HG02870 (cell line): ENCODE measurements at regions not wholly inside any gene's neighbourhood (a gene's known extent, or its start where the extent isn't known, plus 50 kb on each side); places are given as distances from the start of the nearest gene placed in this dataset.

Experiments used
- ATAC-seq: cut with Tn5 transposase; IDR thresholded peaks from one replicate; pipeline ENCODE4 v1.9.1; 2021; ENCODE audit warnings: mild to moderate bottlenecking, moderate library complexity; ENCODE audit not compliant: unreplicated experiment

DNA sequence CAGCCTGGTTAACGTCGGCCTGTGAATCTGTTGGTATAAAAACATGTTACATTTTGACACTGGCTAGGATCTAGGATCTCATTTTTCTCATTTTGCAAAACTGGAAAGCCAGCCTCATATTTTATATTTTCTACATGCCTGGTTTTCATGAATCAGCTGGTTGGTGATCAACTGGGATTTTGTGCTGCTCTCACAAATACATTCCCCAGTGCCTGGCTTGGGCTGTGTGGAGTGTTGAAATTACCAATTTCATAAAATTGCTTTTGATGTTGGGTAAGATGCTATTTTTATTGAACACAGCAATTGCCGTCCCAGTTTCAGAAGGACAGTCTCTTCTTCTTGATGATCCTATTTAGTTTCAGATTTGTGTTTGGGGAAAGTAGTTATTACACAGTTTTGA is 604.3 kb downstream of the TAFA4 start:
- ATAC-seq: no peak

DNA sequence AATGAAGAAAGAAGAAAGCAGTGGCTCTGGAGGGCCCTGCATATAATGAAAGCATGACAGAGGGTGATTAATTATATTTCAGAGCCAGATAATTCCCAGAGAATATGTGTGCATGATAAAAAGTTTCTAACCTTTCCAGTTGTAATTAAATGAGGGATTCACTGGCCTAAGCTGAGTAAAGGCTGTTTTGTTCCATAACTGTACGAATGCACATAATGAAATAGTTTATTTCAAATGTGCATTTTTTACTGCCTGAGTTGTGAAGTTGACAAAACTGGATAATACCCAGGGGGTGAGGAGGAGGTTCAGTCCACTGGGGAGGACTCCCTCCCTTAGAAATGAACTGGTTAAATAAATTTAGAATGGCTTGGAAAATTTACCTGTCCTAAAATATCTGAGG is 616.4 kb downstream of the TAFA4 start:
- no peak for ATAC-seq

DNA sequence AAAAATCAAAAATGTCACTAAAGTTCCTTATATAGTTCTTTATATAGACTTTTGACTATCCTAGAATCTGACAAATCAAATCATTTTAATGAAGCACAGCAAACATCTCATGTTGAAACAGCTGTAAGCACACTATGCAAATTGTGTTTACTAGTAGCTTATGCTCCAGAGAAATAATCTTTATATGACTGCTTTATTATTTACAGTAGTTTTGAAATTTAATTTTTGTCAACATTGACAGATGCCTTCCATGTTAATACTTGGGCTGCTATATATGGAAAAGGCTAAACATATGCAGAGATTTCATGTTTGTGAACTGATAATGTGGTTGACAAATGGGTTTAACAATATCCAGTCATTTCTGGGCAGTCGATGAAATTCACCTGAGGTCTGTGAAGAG is 616.8 kb downstream of the TAFA4 start:
- ATAC-seq: no peak

DNA sequence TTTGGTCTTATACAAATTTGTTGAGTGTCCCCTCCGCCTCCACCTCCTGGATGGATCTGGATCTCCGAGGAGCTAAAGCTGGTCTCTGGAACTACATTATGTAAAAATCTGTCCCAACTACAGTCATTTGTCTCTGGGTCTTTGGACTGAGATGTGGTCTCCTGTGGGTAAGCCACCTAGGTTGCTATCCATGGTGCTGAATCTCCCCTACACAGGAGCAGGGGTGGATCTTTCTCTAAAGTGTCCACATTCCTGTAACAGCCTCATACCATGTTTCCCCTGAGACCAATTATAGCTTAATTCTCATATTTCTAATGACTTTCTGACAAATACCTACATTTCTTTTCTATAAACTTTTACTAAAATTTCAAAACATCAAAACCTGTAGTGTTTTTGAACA is 625.8 kb downstream of the TAFA4 start:
- no peak for ATAC-seq

DNA sequence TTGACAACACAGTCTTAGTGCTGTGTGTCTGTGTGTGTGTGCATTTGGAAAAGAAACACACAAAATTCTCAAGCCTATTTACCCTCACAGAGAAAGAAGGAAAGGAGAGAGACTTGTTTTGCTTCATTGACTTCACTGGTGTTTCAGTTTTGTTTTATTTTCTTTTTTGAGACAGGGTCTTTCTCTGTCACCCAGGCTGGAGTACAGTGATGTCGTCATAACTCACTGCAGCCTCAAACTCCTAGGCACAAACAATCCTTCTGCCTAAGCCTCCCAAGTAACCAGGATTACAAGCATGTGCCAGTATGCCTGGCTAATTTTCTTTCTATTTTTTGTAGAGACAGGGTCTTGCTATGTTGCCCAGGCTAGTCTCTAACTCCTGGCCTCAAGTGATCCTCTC is 636.9 kb downstream of the TAFA4 start:
- ATAC-seq: no peak

DNA sequence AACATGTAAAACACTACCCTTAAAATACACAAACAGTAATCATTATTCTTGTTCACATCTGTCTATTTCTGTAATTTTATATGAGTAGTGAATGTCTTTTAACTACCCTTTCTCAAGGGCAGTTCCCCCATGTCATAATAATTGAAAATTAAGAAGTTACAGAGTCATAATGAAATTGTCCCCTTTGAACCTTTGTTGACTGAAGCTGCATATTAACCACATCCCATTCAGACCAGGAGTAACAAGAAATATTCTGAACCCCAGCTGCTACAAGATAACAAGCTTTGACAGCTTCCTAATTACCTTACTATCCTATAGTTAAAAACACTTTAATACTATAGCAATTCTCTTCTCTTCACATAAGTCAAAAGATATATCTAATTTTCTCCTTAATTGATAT is 635.9 kb upstream of the SUCLG2 start:
- ATAC-seq: no peak

DNA sequence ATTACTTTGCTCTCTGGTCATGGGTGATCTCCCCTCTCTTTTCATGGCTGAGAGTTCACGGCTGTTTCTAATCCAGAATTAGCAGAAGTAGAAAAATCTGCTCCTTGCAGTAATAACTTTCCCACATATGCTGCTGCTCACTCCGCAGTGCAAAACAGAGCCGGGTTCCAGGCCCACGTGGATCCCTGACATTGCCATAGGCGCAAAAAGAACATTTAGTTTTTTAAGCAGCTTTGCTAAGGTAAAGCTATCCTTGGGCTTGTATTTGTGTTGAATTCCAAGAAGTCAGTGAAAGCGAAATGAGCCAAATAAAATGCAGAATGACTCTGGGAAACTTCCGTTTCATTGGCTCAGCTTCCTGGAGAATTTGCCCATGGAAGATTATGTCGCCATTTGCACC is 633.7 kb upstream of the SUCLG2 start:
- ATAC-seq: no peak

DNA sequence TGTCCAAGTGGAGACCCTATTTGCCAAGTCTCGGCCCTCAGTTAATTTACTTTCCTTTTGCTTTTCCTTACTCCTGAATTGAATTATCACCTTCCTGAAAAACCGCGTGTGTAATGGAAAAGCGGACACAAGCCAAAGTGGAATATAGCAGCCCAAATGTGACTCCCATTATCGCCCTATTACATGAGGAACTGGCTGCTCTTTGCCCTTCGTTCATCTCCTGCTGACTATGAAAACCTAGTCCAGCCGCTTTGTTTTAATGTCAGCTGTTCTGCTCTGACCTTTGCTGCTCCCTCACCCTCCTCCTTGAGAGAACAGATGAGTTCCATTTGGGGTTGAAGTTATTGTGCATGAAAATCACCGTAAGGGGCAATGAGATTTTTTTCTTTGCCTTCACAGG is 632.7 kb upstream of the SUCLG2 start:
- no peak for ATAC-seq

DNA sequence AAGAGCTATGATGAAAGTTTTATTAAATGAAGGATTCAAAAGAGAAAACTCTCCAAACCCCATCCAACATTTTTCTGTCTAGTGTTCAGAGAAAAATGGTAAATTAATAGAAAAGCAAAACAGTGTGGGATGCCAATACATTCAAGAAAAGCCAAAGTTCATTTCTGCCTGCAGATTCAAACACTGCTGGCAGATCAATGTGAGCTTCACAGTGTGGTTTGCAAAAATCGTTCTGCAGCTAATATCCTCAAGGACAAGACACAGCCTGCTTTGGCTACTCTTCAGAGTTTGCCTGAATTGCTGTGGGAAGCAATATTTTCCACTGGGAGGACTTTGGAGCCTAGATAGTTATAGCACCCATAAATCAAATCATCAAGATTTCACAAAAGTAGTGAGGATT is 619.9 kb upstream of the SUCLG2 start:
- ATAC-seq: no peak

DNA sequence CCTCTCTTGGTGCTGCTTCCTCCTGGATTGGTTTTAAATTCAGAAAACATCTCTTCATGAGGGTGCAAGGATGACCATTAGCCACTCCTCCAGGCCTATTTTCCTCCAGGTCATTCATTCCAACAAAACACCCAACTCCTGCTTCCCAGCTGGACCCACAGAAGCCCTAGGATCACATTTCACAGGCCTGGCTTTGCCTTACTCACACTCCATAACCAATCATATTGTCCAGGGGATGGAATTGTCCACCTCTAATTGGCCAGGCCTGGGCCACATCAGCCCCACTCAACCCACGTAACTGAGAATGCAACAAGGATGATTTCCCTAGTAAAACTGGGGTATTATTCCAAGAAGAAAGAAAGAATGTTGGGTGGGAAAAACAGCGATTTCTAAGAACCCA is 616.7 kb upstream of the SUCLG2 start:
- ATAC-seq: no peak

DNA sequence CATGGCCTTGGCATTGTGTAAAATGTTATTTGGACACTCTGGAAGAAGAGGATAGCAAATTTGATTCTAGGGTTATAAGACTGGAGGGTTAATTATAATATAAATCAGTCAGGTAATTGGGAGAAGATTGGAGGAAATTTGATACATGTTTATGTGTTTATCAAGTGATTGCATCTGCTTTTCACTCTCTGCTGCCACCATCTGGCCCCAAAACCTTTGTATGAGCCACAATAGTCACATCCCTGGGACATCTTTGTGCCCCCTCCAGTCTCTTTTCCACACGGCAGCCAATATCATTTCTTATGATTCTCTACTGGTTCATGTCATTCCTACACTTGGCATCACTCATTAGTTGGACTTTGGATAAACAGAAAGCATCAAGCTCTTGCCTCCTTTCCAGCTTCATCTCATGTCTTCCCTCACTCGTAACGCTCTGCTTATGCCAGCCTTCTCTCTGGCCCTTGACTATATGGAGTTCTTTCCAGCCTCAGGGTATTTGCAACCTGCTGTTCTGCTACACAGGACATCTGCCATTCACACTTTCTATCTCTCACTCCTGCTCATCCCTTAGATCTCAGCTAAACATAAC is 602.3 kb upstream of the SUCLG2 start:
- no peak for ATAC-seq

DNA sequence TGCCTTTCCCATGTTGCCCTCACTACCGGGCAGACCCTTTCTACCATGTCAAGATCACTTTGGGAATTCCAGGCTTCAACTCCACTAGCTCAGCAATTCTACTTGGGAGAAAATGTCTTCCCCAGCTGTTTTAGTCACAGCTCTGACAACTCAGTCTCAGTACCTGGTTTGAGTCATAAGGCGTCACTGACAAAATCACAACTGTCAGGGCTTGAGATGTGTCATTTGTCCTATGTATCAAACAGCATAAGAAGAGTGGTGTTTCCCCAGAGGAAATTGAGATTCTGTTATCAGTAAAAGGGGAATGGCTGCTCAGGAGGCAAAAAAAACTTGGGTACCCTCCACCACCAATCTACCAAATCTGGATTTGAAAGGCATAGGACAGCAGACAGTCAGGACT is 594.9 kb upstream of the SUCLG2 start:
- no peak for ATAC-seq

DNA sequence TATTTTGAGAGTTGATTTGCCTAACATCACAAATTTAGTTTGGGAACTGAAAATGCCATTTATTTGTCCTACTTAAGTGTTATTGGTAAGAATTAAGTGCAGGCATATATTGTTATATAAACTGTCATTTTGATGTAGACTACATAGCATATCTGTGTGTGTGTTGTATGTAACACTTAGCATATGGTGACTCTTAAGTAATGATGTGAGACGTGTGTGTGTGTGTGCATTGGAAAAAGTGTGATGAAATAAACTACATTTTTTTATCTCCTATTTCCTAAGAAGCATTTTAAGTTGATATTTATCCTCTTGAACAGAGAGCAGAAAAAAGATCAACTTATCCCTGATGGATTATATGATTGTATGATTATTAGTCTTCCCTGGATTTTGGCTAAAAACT is 588.2 kb upstream of the SUCLG2 start:
- no peak for ATAC-seq

DNA sequence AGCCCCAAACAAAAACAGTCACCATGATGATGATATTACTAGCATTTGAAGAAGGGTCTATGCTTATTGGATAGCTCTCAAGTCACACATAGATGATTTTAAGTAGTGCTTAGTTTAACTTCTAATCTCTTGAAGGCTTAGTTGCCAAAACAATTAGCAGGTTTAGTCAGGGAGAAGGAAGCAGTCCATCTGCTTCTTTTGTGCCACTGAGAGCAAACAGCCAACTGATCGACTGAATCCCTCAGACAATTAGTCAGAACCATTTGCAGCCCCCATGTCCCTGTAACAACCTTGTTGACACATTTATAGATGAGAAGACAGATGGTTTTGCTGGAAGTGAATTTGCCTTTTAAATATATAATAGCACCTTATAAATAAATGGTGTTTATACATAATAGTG is 585.1 kb upstream of the SUCLG2 start:
- ATAC-seq: no peak

DNA sequence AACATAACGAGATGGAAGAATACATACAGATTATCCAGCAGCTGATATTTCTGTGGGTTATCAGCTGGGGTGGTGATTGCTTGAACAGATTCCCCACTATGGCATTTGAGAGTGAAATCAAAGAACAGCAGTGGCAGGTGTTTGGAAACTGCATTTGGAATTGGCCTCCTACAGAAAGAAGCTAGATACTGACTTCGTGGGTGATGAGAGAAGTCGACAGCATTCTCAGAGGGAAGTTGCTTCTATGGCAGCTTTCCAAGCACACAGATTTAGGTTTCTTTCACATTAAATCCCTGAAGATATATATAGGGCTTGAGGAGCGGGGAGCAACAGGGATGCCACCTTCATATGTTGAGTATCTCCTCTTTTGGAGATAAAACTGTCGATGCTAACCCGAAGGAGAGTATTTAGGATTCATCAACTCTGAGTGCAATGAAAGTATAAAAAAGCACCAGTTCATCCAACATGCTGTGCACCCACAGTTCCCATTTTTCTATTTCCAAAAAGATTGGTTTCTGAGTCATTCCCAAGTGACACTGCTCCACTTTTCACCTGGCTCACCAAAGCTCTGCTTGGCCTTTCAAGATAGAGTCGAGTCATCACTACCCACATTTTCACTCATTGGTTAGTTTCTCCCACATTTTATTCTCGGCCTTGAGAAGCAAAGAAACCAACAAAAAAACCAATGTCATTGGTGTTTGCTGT is 579.8 kb upstream of the SUCLG2 start:
- no peak for ATAC-seq

DNA sequence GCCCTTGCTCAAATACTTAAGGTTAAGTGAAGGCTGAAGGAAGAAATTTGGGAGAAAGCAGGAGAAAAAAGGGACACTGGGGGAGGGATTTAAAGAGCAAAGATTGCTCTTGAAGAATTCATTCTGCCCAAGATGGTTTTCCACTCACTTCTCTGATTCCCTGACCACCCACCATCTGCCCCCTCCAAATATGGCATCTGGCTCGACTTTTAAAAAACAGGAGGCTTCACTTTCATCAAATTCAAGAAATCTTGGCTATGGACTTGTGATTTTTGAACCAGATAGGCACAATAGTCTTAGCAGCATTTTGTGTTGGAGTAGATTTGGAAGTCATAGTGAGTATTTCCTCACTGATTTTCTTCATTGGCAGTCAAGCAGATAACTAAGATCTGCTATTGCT is 574.4 kb upstream of the SUCLG2 start:
- ATAC-seq: no peak

DNA sequence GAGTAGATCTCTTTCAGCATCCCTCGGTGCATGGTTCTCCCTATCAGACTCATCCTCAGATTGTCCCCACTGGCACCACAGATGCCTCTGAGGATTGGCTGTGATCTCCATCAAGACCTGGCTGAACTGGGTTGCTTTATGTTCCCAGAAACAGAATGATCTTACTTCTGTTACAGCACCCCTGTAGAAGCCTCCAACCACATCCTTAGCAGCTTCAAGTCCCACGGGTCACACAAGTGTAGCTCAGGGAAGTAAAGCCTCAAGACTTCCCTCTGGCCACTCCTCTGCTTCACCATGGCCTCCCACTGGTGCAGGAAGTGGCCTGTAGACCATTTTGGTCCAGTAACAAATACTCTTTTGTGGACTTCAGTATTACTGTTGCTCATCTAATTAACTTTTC is 566.4 kb upstream of the SUCLG2 start:
- no peak for ATAC-seq

DNA sequence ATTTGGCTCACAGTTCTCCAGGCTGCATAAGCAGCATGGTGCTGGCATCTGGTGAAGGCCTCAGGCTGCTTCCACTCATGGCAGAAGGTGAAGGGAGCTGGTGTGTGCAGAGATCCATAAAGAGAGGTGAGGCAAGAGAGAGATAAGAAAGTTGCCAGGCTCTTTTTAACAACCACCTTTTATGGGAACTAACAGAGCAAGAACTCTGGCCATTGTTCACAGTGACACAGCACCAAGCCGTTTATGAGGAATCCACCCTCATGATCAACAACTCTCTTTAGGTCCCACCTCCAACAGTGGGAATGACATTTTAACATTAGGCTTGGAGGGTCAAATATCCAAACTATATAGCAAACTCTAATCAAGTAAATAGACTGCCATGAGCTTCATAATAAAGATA is 557.2 kb upstream of the SUCLG2 start:
- ATAC-seq: no peak

DNA sequence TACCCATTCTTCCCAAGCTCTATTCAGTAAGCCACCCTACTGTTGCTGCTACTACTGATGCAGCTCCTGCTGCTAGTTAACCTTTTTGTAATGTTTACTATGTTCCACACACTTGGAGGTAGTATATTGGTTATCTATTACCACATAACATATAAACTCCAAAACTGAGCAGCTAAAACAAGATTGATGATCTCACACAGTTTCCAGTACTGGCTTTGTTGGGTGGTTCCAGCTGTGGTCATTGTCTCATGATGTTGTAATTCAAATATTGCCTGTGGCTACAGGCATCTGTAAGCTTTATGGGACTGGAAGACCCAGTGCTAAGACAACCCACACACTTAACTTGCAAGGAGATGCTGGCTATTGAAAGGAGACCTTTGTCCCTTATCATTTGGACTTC is 556.2 kb upstream of the SUCLG2 start:
- ATAC-seq: no peak

DNA sequence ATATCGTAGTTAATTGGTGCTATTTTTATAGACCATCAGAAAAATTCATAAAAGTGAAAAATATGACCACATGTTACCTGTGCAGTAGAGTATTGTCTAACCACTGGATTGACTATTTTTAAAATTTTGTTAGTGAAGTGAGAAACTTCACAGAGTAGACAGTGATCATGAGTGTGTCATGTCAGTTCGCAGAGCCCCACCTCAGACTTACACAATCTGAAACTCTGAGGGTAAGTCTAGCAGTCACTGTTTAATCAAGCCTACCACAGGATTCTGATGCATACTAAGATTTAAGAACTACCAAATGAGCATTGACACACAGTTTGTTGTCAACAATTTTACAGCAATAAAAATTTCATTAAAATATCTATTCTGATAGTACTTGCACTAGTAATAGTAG is 552.9 kb upstream of the SUCLG2 start:
- ATAC-seq: peak; percentile 60

DNA sequence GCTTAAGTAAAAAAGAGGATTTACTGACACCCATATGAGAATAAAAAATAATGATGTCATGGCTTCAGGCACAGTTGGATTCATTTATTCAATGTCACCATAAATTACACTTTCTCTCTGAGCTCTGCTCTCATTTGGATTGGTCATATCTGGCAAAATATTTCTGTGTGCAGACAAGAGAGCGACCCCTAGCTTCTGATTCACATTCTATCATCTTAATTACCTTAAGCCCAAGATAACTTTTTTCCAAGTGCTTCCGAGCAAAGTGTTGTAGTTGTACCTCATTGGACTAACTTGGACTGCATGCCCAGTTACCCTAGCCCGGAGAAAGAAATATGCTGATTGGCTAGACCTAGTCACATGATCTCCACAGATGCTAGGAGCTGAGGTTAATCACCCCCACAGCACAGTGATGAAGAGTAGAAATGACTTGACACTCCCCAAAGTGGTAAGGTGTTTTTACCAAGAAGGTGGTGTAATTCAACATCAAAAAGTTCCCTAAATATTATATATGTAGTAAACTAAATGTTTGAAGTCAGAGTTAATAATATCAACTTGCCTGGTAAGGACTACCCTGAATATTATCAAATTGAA is 552.2 kb upstream of the SUCLG2 start:
- no peak for ATAC-seq

DNA sequence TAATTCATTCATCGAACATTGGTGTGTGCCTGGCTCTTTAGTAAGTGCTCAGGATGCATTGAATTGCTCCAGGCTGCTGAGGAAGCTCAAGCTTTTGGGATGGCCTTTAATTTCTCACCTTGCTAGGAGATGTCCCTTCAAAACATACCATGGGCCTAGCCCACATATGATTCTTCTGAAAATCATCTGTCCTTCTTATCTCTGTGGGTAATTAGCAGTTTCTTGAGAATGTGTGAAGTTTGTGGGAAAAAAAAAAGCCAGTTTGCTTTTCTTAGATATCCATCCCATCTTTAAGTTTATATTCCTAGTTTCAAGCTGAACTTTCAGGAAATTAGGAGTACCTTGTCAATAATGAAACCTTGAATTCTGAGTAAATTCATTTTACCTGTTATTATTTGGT is 532.3 kb upstream of the SUCLG2 start:
- ATAC-seq: no peak

DNA sequence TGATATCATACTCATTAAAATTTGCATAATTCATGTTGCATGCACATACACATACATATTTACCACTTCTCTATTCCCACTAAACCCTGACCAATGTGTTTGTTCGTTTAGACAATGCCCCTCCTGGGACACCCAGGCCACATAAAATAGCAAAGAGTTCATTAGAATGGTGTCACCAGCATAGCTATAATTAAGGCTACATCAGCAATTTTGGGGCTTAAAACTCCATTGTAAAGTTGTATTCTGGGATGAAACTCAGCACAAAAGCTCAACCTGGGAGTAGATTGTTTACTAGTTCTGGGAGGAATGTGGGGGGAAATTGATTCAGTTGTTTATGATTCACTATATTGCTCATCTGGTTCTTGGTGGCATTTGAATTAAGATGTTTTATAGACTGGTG is 522.2 kb upstream of the SUCLG2 start:
- ATAC-seq: no peak
